ENCODE measurements at regions not wholly inside any gene's neighbourhood (a gene's known extent, or its start where the extent isn't known, plus 50 kb on each side); places are given as distances from the start of the nearest gene placed in this dataset.

DNA sequence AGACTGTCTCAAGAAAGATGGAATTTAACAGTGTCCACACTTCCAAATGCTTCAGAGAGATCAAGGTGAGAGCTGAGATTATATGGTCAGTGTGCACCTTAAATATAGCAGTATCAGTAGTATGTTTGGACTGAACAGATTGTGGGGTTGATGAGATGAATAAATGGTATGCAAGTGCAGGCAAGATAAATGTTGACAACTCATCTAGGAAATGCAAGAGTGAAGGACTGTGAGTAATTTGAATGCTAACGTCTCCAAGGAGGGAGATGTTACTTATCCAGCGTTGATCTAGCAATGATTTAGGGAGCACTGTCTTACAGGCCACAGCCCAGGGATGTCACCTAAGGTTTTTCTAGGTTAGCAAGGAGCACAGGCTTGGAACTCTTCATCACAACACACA is 170.7 kb upstream of the GALNT2 start:
- TF ChIP-seq, protein P1, sequence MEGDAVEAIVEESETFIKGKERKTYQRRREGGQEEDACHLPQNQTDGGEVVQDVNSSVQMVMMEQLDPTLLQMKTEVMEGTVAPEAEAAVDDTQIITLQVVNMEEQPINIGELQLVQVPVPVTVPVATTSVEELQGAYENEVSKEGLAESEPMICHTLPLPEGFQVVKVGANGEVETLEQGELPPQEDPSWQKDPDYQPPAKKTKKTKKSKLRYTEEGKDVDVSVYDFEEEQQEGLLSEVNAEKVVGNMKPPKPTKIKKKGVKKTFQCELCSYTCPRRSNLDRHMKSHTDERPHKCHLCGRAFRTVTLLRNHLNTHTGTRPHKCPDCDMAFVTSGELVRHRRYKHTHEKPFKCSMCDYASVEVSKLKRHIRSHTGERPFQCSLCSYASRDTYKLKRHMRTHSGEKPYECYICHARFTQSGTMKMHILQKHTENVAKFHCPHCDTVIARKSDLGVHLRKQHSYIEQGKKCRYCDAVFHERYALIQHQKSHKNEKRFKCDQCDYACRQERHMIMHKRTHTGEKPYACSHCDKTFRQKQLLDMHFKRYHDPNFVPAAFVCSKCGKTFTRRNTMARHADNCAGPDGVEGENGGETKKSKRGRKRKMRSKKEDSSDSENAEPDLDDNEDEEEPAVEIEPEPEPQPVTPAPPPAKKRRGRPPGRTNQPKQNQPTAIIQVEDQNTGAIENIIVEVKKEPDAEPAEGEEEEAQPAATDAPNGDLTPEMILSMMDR (IDR thresholded peaks at IDR 0.05) = no peak
- Histone ChIP-seq H3K36me3 (no peaks in the 10 kb centered on the region), H3K9me3 (no peaks in the 10 kb centered on the region), H3K27ac (no peak overlapping the region), H3K4me3 (ENCODE audit: low read depth in 1 of 2, low read length in 1 of 2) (no peak overlapping the region), H3K4me1 (ENCODE audit: control insufficient read depth in 1 of 2, insufficient read depth in 1 of 2, low read depth in 1 of 2, low read length in 1 of 2) (no peaks in the 10 kb centered on the region), H3K27me3 (peaks cover 35% of the 10 kb centered on the region)

DNA sequence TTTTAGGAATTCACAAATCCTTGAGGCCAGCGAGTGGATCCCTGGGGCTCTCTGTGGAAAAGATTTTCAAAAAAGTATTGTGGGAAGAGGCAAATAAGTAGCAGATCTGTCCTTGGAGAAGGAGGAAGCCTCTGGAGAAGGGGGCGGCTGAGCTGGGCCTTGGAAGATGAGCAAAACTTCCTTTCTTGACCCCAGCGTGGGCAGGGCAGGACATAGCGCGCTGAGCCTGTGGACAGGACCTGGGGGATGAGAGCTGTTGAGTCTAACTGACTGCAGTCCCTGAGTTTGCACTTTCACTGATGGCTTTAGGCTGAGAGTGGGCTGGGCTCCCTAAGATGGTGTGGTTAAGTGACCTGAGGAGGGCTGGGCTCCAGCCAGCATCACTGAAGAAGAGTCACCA is 170.2 kb upstream of the GALNT2 start:
- Histone ChIP-seq H3K4me3 (ENCODE audit: low read depth in 1 of 2, low read length in 1 of 2) (no peak overlapping the region), H3K27ac (no peak overlapping the region)
- TF ChIP-seq, protein P1 (IDR thresholded peaks at IDR 0.05) = no peak

DNA sequence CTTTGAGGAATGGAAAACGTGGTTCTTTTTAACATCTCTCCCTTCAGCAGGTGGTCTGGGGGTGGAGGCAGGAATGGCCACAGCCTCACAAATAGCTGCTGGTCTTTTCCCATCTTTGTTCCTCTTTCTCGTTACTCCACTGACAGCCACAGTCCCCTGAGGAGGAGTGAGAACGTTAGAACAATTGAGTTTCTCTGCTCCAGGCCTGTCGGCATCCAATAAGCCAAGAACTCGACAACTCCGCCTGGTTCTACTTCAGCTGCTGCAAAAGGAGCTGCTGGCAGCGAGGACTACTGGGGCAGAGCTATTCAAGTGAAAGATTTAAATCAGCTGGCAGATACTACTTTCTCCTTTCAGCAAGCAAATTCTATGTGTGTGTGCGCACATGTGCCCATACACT is 169.5 kb upstream of the GALNT2 start:
- TF ChIP-seq, protein P1 (IDR thresholded peaks at IDR 0.05) = no peak
- H3K27me3 ChIP-seq = peaks cover 35% of the 10 kb centered on the region
- H3K9me3 ChIP-seq = no peaks in the 10 kb centered on the region

More for the DNA sequence above, 170.2 kb upstream of the GALNT2 start:
- no peaks in the 10 kb centered on the region for H3K4me1 ChIP-seq (ENCODE audit: control insufficient read depth in 1 of 2, insufficient read depth in 1 of 2, low read depth in 1 of 2, low read length in 1 of 2)
- H3K9me3 ChIP-seq = no peaks in the 10 kb centered on the region
- no peaks in the 10 kb centered on the region for H3K36me3 ChIP-seq
- H3K27me3 ChIP-seq = peaks cover 35% of the 10 kb centered on the region

DNA sequence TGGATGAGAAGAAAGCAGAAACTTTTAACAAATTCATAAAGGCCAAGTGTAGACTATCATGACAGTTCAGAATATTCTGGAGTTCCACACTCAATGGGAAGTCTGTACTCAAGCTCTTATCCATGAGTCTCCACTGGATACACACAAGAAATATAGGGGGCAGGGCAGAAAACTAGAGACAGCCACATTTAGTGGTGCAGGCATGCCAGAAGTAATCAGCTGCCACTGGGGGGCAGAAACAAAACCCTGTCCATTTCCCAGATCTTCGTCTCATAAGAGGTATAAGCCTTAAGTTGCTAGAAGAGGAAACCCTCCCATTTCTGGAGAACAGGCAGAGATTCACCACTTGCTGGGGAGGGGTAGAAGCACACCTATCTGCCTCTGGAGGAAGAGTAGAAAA is 166.8 kb upstream of the GALNT2 start:
- no peaks in the 10 kb centered on the region for H3K36me3 ChIP-seq
- no peaks in the 10 kb centered on the region for H3K4me1 ChIP-seq (ENCODE audit: control insufficient read depth in 1 of 2, insufficient read depth in 1 of 2, low read depth in 1 of 2, low read length in 1 of 2)
- TF ChIP-seq, protein P1 (IDR thresholded peaks at IDR 0.05) = no peak
- H3K27me3 ChIP-seq = peaks cover 20% of the 10 kb centered on the region
- no peaks in the 10 kb centered on the region for H3K9me3 ChIP-seq
- H3K27ac ChIP-seq = no peak overlapping the region
- H3K4me3 ChIP-seq (ENCODE audit: low read depth in 1 of 2, low read length in 1 of 2) = no peak overlapping the region

More for the DNA sequence above, 169.5 kb upstream of the GALNT2 start:
- Histone ChIP-seq H3K4me1 (ENCODE audit: control insufficient read depth in 1 of 2, insufficient read depth in 1 of 2, low read depth in 1 of 2, low read length in 1 of 2) (no peaks in the 10 kb centered on the region), H3K27ac (no peak overlapping the region), H3K4me3 (ENCODE audit: low read depth in 1 of 2, low read length in 1 of 2) (no peak overlapping the region), H3K36me3 (no peaks in the 10 kb centered on the region)

DNA sequence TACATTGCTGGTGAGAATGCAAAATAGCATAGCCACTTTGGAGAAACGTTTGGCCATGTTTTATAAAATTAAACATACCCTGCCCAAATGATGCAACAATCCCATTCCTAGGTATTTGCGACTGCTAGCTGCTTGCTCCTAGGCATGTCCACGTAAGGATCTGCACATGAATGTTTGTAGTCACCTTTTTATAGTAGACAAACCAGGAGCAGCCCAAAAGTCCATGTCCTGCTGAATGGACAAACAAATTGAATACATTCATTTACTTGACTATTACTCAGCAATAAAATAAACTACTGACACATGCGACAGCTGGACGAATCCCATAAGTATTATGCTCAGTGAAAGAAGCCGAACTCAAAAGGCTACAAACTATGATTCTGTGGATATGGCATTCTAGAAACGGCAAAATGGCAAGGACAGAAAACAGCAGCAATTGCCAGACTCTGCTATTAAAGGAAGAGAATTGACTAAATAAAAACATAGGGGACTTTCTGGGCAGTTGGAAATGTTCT is 161.9 kb upstream of the GALNT2 start:
- Histone ChIP-seq H3K4me1 (ENCODE audit: control insufficient read depth in 1 of 2, insufficient read depth in 1 of 2, low read depth in 1 of 2, low read length in 1 of 2) (no peaks in the 10 kb centered on the region), H3K36me3 (no peaks in the 10 kb centered on the region), H3K27me3 (peaks cover 53% of the 10 kb centered on the region), H3K4me3 (ENCODE audit: low read depth in 1 of 2, low read length in 1 of 2) (no peak overlapping the region), H3K9me3 (no peaks in the 10 kb centered on the region), H3K27ac (no peak overlapping the region)
- TF ChIP-seq, protein P1 (IDR thresholded peaks at IDR 0.05) = no peak

DNA sequence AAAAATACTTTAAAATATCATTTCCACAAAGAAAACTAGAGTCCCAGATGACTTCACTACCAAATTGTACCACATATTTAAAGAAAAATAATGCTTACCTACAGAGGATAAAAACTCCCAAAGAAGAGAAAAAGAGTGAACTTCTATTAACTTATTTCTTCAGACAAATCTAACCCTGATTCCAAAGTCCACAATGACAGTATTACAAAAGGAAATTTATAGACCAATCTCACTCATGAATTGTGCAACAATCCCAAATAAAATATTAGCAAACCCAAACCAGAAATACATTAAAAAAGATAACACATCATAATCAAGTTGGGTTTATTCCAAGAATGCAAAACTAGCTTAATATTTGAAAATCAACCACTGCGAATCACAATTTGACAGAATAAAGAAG is 161.4 kb upstream of the GALNT2 start:
- Histone ChIP-seq H3K9me3 (no peaks in the 10 kb centered on the region), H3K4me1 (ENCODE audit: control insufficient read depth in 1 of 2, insufficient read depth in 1 of 2, low read depth in 1 of 2, low read length in 1 of 2) (no peaks in the 10 kb centered on the region), H3K4me3 (ENCODE audit: low read depth in 1 of 2, low read length in 1 of 2) (no peak overlapping the region), H3K27me3 (peaks cover 53% of the 10 kb centered on the region), H3K27ac (no peak overlapping the region), H3K36me3 (no peaks in the 10 kb centered on the region)
- TF ChIP-seq, protein P1 (IDR thresholded peaks at IDR 0.05) = no peak
